SK-N-SH (cell line): ENCODE measurements at regions not wholly inside any gene's neighbourhood (a gene's known extent, or its start where the extent isn't known, plus 50 kb on each side); places are given as distances from the start of the nearest gene placed in this dataset.

Source experiments
- CTCF ChIA-PET: fragments of 300-600, 350-600 bp; formaldehyde crosslinking; extraction: SDS; loops from one replicate; lab custom pipeline; 2021; lab: Yijun Ruan, JAX
- POLR2A ChIA-PET: fragments of 350-600 bp; sonication (Branson Sonifier 250); formaldehyde crosslinking; extraction: SDS; loops from one replicate; lab custom pipeline; 2020; ENCODE audit warnings: antibody characterized with exemption, inconsistent platforms; lab: Yijun Ruan, JAX
- DNase-seq: peaks from one replicate; pipeline ENCODE4 v3.0.0; 2012
- H2AFZ ChIP-seq: fragments of 200-600 bp; sonication (generic); 2 replicates; pipeline ENCODE4 v1.8.1; 2016; ENCODE audit warnings: antibody characterized with exemption, mild to moderate bottlenecking, low read depth
- H3F3A ChIP-seq: fragments of 200-600 bp; sonication (generic); replicated peaks from 2 replicates; pipeline ENCODE3; 2016; ENCODE audit warnings: antibody characterized with exemption, mild to moderate bottlenecking; ENCODE audit not compliant: insufficient read depth
- H3K27ac ChIP-seq, 2 experiments: fragments of 200-500 bp in 1 of 2; fragments of 200-600 bp in 1 of 2; sonication (Bioruptor generic) in 1 of 2; sonication (generic), shearing (Covaris generic) in 1 of 2; 2 replicates each; pipeline versions ENCODE4 v1.5.1 to v1.6.1; 2014 to 2016; ENCODE audit warnings: low read depth in 2 of 2, inconsistent platforms in 1 of 2, low read length in 1 of 2, mild to moderate bottlenecking in 1 of 2, mixed read lengths in 1 of 2
- H3K27me3 ChIP-seq: fragments of 200-600 bp; sonication (generic), shearing (Covaris generic); 2 replicates; pipeline ENCODE4 v1.6.1; 2016; ENCODE audit warnings: mixed run types; ENCODE audit not compliant: insufficient read depth
- H3K36me3 ChIP-seq, 2 experiments: fragments of 200-500 bp in 1 of 2; fragments of 200-600 bp in 1 of 2; sonication (Bioruptor generic) in 1 of 2; sonication (generic) in 1 of 2; replicated peaks in 1 of 2; 2 replicates each; pipeline versions ENCODE3 to v1.5.1; 2014 to 2016; ENCODE audit warnings: low read length in 1 of 2, mild to moderate bottlenecking in 1 of 2; ENCODE audit not compliant: insufficient read depth in 2 of 2, control insufficient read depth in 1 of 2
- H3K4me1 ChIP-seq, 2 experiments: fragments of 200-500 bp in 1 of 2; fragments of 200-600 bp in 1 of 2; sonication (Bioruptor generic) in 1 of 2; sonication (generic), shearing (Covaris generic) in 1 of 2; 2 replicates each; pipeline versions ENCODE4 v1.5.1 to v1.6.1; 2014 to 2016; ENCODE audit warnings: low read depth in 1 of 2, low read length in 1 of 2, mixed run types in 1 of 2; ENCODE audit not compliant: insufficient read depth in 2 of 2, control insufficient read depth in 1 of 2
- H3K4me2 ChIP-seq: fragments of 200-600 bp; sonication (generic), shearing (Covaris generic); 2 replicates; pipeline ENCODE4 v1.6.1; 2017; ENCODE audit warnings: mixed run types
- H3K4me3 ChIP-seq, 2 experiments: fragments of 200-500 bp in 1 of 2; fragments of 200-600 bp in 1 of 2; sonication (Bioruptor generic) in 1 of 2; sonication (generic), shearing (Covaris generic) in 1 of 2; 2 replicates each; pipeline versions ENCODE4 v1.5.1 to v1.8.1; 2014 to 2016; ENCODE audit warnings: low read depth in 2 of 2, inconsistent platforms in 1 of 2, low read length in 1 of 2, mild to moderate bottlenecking in 1 of 2, mixed read lengths in 1 of 2, moderate library complexity in 1 of 2
- H3K79me2 ChIP-seq: fragments of 200-600 bp; sonication (generic); 2 replicates; pipeline ENCODE4 v1.8.1; 2017; ENCODE audit warnings: mild to moderate bottlenecking; ENCODE audit not compliant: insufficient read depth
- H3K9ac ChIP-seq: fragments of 200-600 bp; sonication (generic); 2 replicates; pipeline ENCODE4 v1.6.1; 2017; ENCODE audit warnings: mixed run types
- H3K9me2 ChIP-seq: fragments of 200-600 bp; sonication (generic); 2 replicates; pipeline ENCODE4 v1.6.1; 2017; ENCODE audit warnings: mixed run types
- H3K9me3 ChIP-seq: fragments of 200-600 bp; sonication (generic); 2 replicates; pipeline ENCODE4 v1.6.1; 2017; ENCODE audit warnings: mixed run types, mild to moderate bottlenecking, moderate library complexity
- H4K20me1 ChIP-seq: fragments of 200-600 bp; sonication (generic); 2 replicates; pipeline ENCODE4 v1.6.1; 2017; ENCODE audit warnings: mild to moderate bottlenecking, mixed run types; ENCODE audit not compliant: insufficient read depth
- EP300 ChIP-seq, 2 experiments: IDR thresholded peaks; 2 replicates each; pipeline versions ENCODE4 v1.4.0 to v1.6.1; 2012; ENCODE audit warnings: borderline replicate concordance in 1 of 2, low read depth in 1 of 2, low read length in 1 of 2
- EZH2phosphoT487 ChIP-seq: fragments of 200-600 bp; sonication (generic); IDR thresholded peaks from 2 replicates; pipeline ENCODE4 v1.6.1; 2017; ENCODE audit warnings: low read depth, mixed run types, mild to moderate bottlenecking, antibody characterized with exemption, moderate library complexity, borderline replicate concordance
- FOSL2 ChIP-seq: IDR thresholded peaks from 2 replicates; pipeline ENCODE4 v1.4.0; 2012; ENCODE audit warnings: low read depth, mild to moderate bottlenecking, moderate library complexity, borderline replicate concordance
- FOXJ3 ChIP-seq: sonication (generic); formaldehyde crosslinking; IDR thresholded peaks from 2 replicates; pipeline ENCODE4 v1.5.1; 2020; ENCODE audit warnings: mild to moderate bottlenecking, missing genetic modification reagents
- GABPA ChIP-seq: IDR thresholded peaks from 2 replicates; pipeline ENCODE4 v1.4.0; 2012; ENCODE audit warnings: low read depth, mild to moderate bottlenecking
- JUND ChIP-seq: IDR thresholded peaks from 2 replicates; pipeline ENCODE4 v1.4.0; 2012
- MEF2A ChIP-seq: IDR thresholded peaks from 2 replicates; pipeline ENCODE4 v1.4.0; 2012; ENCODE audit warnings: low read depth, borderline replicate concordance
- MXI1 ChIP-seq: IDR thresholded peaks from 2 replicates; pipeline ENCODE4 v1.6.1; 2012; ENCODE audit warnings: mild to moderate bottlenecking, low read depth, low read length, improper control_type of control experiment
- NFIC ChIP-seq: IDR thresholded peaks from 2 replicates; pipeline ENCODE4 v1.4.0; 2012; ENCODE audit warnings: borderline replicate concordance
- POLR2AphosphoS5 ChIP-seq: IDR thresholded peaks from 2 replicates; pipeline ENCODE4 v1.6.1; 2012; ENCODE audit warnings: low read depth, low read length
- RCOR1 ChIP-seq: fragments of 150-350 bp; IDR thresholded peaks from 2 replicates; pipeline ENCODE4 v1.6.1; 2017; ENCODE audit warnings: antibody characterized with exemption, low read length
- RFX5 ChIP-seq: IDR thresholded peaks from 2 replicates; pipeline ENCODE4 v1.6.1; 2012; ENCODE audit warnings: mild to moderate bottlenecking, improper control_type of control experiment, low read length
- RXRA ChIP-seq: IDR thresholded peaks from 2 replicates; pipeline ENCODE4 v1.4.0; 2012; ENCODE audit warnings: low read depth, mild to moderate bottlenecking, borderline replicate concordance
- SIN3A ChIP-seq: IDR thresholded peaks from 2 replicates; pipeline ENCODE4 v1.6.1; 2012; ENCODE audit warnings: low read depth, mild to moderate bottlenecking, low read length, moderate library complexity, borderline replicate concordance
- SMC3 ChIP-seq: IDR thresholded peaks from 2 replicates; pipeline ENCODE4 v1.6.1; 2012; ENCODE audit warnings: low read depth, low read length, improper control_type of control experiment
- TCF12 ChIP-seq: IDR thresholded peaks from 2 replicates; pipeline ENCODE4 v1.4.0; 2012
- TEAD4 ChIP-seq: IDR thresholded peaks from 2 replicates; pipeline ENCODE4 v1.4.0; 2012; ENCODE audit warnings: mild to moderate bottlenecking, borderline replicate concordance; ENCODE audit not compliant: insufficient read depth
- YY1 ChIP-seq: IDR thresholded peaks from 2 replicates; pipeline ENCODE4 v1.4.0; 2012; ENCODE audit warnings: low read depth, mild to moderate bottlenecking
- WGBS: methylation state at CpG from one replicate; pipeline ENCODE4 v1.1.6; 2017; ENCODE audit warnings: low lambda C conversion rate; 5-methylcytosine and 5-hydroxymethylcytosine counted together
- TF ChIP-seq, protein P1 (sequence below): IDR thresholded peaks from 2 replicates; pipeline ENCODE4 v1.6.1; 2012; ENCODE audit warnings: mild to moderate bottlenecking, low read depth, low read length, moderate library complexity
- TF ChIP-seq, protein P2 (sequence below): fragments of 150-350 bp; IDR thresholded peaks from 2 replicates; pipeline ENCODE4 v1.6.1; 2017; ENCODE audit warnings: antibody characterized with exemption, low read length, low read depth, borderline replicate concordance
- TF ChIP-seq, protein P3 (sequence below): fragments of 200-600 bp; sonication (generic); IDR thresholded peaks from 2 replicates; pipeline ENCODE4 v1.6.1; 2017; ENCODE audit warnings: antibody characterized with exemption, mild to moderate bottlenecking, moderate library complexity
- TF ChIP-seq, protein P4 (sequence below): IDR thresholded peaks from 2 replicates; pipeline ENCODE4 v1.4.0; 2012; ENCODE audit warnings: low read depth
- TF ChIP-seq, protein P5 (sequence below): fragments of 150-350 bp; IDR thresholded peaks from 2 replicates; pipeline ENCODE4 v1.6.1; 2016; ENCODE audit warnings: mild to moderate bottlenecking, low read depth, low read length
- TF ChIP-seq, protein P6 (sequence below): IDR thresholded peaks from 2 replicates; pipeline ENCODE4; 2012
- TF ChIP-seq, protein P7 (sequence below): IDR thresholded peaks from 2 replicates; pipeline ENCODE4 v1.4.0; 2012; ENCODE audit warnings: low read depth, borderline replicate concordance

DNA sequence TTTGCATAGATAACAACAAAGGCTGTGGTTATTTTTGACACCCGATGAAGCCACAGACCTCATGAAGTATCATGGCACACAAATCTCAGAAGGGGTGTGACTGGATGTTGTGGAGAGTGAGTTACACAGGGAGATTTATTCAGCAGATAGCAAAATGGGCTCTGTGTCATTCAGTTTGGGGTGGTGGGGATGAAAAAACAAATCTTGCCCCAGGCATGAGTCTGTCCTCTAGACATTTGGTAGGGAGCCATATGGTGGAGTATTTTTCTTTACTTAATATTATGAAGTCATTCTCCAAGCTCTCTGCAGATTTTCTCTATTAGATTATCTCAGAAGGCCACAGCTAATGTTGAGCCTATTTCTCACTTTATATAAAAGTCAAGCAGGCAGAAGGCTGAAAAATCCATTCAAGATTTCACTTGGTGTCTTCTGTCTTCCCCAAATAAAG lies 277.1 kb upstream of the TENM3 start:
- Histone ChIP-seq H3K9me2 (no peaks in the 10 kb centered on the region), H2AFZ (no peak overlapping the region), H4K20me1 (no peaks in the 10 kb centered on the region), H3F3A (peaks cover 10% of the 10 kb centered on the region), H3K79me2 (no peaks in the 10 kb centered on the region), H3K4me2 (peak overlapping the region; percentile 26; the same call in 1 of the 2 replicates), H3K4me1 (peaks cover 12 to 20% of the 10 kb centered on the region in 2 experiments), H3K27me3 (no peaks in the 10 kb centered on the region), H3K9ac (no peak overlapping the region), H3K27ac (peak overlapping the region; percentile 34 to 54), H3K36me3 (no peaks in the 10 kb centered on the region), H3K4me3 (no peak overlapping the region), H3K9me3 (no peaks in the 10 kb centered on the region)
- POLR2A ChIA-PET = no interaction called here
- peak; percentile 40 for DNase-seq
- WGBS = 6% methylated on average over 1 of the region's 1 CpG
- CTCF ChIA-PET = interaction anchor here (0.6 kb wide), 1 partner anchor 828 kb away, joined by 3 read pairs; no protein-coding TSS in a partner anchor
- TF ChIP-seq, protein P1, sequence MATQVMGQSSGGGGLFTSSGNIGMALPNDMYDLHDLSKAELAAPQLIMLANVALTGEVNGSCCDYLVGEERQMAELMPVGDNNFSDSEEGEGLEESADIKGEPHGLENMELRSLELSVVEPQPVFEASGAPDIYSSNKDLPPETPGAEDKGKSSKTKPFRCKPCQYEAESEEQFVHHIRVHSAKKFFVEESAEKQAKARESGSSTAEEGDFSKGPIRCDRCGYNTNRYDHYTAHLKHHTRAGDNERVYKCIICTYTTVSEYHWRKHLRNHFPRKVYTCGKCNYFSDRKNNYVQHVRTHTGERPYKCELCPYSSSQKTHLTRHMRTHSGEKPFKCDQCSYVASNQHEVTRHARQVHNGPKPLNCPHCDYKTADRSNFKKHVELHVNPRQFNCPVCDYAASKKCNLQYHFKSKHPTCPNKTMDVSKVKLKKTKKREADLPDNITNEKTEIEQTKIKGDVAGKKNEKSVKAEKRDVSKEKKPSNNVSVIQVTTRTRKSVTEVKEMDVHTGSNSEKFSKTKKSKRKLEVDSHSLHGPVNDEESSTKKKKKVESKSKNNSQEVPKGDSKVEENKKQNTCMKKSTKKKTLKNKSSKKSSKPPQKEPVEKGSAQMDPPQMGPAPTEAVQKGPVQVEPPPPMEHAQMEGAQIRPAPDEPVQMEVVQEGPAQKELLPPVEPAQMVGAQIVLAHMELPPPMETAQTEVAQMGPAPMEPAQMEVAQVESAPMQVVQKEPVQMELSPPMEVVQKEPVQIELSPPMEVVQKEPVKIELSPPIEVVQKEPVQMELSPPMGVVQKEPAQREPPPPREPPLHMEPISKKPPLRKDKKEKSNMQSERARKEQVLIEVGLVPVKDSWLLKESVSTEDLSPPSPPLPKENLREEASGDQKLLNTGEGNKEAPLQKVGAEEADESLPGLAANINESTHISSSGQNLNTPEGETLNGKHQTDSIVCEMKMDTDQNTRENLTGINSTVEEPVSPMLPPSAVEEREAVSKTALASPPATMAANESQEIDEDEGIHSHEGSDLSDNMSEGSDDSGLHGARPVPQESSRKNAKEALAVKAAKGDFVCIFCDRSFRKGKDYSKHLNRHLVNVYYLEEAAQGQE = no peak
- TF ChIP-seq, protein P2, sequence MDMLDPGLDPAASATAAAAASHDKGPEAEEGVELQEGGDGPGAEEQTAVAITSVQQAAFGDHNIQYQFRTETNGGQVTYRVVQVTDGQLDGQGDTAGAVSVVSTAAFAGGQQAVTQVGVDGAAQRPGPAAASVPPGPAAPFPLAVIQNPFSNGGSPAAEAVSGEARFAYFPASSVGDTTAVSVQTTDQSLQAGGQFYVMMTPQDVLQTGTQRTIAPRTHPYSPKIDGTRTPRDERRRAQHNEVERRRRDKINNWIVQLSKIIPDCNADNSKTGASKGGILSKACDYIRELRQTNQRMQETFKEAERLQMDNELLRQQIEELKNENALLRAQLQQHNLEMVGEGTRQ = no peak
- TF ChIP-seq TCF12 = peak; percentile 35; the same call in 1 of the 2 replicates
- TF ChIP-seq, protein P3, sequence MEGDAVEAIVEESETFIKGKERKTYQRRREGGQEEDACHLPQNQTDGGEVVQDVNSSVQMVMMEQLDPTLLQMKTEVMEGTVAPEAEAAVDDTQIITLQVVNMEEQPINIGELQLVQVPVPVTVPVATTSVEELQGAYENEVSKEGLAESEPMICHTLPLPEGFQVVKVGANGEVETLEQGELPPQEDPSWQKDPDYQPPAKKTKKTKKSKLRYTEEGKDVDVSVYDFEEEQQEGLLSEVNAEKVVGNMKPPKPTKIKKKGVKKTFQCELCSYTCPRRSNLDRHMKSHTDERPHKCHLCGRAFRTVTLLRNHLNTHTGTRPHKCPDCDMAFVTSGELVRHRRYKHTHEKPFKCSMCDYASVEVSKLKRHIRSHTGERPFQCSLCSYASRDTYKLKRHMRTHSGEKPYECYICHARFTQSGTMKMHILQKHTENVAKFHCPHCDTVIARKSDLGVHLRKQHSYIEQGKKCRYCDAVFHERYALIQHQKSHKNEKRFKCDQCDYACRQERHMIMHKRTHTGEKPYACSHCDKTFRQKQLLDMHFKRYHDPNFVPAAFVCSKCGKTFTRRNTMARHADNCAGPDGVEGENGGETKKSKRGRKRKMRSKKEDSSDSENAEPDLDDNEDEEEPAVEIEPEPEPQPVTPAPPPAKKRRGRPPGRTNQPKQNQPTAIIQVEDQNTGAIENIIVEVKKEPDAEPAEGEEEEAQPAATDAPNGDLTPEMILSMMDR = no peak
- TF ChIP-seq RXRA = no peak
- no peak for TF ChIP-seq RFX5
- TF ChIP-seq EP300 (IDR thresholded peaks at IDR 0.05; ENCODE audit: borderline replicate concordance in 1 of 2, low read depth in 1 of 2, low read length in 1 of 2) = peak in 1 of 2 experiments; percentile 31; a peak in 1 of 4 replicates
- no peak for TF ChIP-seq YY1
- TF ChIP-seq JUND = peak; percentile 11; the same call in 1 of the 2 replicates
- TF ChIP-seq NFIC = peak; percentile 30; the same call in 1 of the 2 replicates
- TF ChIP-seq GABPA = no peak
- TF ChIP-seq FOSL2 = peak; percentile 7; the same call in 1 of the 2 replicates
- TF ChIP-seq POLR2AphosphoS5 = no peak
- TF ChIP-seq, protein P4, sequence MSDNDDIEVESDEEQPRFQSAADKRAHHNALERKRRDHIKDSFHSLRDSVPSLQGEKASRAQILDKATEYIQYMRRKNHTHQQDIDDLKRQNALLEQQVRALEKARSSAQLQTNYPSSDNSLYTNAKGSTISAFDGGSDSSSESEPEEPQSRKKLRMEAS = no peak
- no peak for TF ChIP-seq MEF2A
- TF ChIP-seq, protein P5, sequence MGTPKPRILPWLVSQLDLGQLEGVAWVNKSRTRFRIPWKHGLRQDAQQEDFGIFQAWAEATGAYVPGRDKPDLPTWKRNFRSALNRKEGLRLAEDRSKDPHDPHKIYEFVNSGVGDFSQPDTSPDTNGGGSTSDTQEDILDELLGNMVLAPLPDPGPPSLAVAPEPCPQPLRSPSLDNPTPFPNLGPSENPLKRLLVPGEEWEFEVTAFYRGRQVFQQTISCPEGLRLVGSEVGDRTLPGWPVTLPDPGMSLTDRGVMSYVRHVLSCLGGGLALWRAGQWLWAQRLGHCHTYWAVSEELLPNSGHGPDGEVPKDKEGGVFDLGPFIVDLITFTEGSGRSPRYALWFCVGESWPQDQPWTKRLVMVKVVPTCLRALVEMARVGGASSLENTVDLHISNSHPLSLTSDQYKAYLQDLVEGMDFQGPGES = no peak
- TF ChIP-seq SIN3A = no peak
- TF ChIP-seq, protein P6, sequence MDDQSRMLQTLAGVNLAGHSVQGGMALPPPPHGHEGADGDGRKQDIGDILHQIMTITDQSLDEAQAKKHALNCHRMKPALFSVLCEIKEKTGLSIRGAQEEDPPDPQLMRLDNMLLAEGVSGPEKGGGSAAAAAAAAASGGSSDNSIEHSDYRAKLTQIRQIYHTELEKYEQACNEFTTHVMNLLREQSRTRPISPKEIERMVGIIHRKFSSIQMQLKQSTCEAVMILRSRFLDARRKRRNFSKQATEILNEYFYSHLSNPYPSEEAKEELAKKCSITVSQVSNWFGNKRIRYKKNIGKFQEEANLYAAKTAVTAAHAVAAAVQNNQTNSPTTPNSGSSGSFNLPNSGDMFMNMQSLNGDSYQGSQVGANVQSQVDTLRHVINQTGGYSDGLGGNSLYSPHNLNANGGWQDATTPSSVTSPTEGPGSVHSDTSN = peak; percentile 9; the same call in 1 of the 2 replicates
- no peak for TF ChIP-seq TEAD4
- no peak for TF ChIP-seq RCOR1
- TF ChIP-seq, protein P7, sequence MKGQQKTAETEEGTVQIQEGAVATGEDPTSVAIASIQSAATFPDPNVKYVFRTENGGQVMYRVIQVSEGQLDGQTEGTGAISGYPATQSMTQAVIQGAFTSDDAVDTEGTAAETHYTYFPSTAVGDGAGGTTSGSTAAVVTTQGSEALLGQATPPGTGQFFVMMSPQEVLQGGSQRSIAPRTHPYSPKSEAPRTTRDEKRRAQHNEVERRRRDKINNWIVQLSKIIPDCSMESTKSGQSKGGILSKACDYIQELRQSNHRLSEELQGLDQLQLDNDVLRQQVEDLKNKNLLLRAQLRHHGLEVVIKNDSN = no peak
- TF ChIP-seq MXI1 = no peak
- no peak for TF ChIP-seq EZH2phosphoT487
- no peak for TF ChIP-seq SMC3
- no peak for TF ChIP-seq FOXJ3 (CRISPR knock-in tag)
